ENCODE measurements at regions not wholly inside any gene's neighbourhood (a gene's known extent, or its start where the extent isn't known, plus 50 kb on each side); places are given as distances from the start of the nearest gene placed in this dataset.

- intact Hi-C loops (cut with DNase I): no loop called here
- TF ChIP-seq CTCF (IDR thresholded peaks at IDR 0.05): no peak
- Histone ChIP-seq H3K4me1 (no peaks in the 10 kb centered on the region), H3K27me3 (no peaks in the 10 kb centered on the region), H3K36me3 (no peaks in the 10 kb centered on the region), H3K27ac (no peak overlapping the region), H3K9me3 (no peaks in the 10 kb centered on the region), H3K4me3 (no peak overlapping the region)
- no peak for DNase-seq (ENCODE audit: low spot score in 2 of 2)
These were observed 82.7 kb upstream of the KLF13 start for GRCh38 chr15:31243895-31244294.

GRCh38 chr15:31245135-31245689 is 81.4 kb upstream of the KLF13 start:
- no peak for TF ChIP-seq CTCF (IDR thresholded peaks at IDR 0.05)
- Histone ChIP-seq H3K4me1 (no peaks in the 10 kb centered on the region), H3K4me3 (no peak overlapping the region), H3K36me3 (no peaks in the 10 kb centered on the region), H3K27ac (no peak overlapping the region), H3K9me3 (no peaks in the 10 kb centered on the region), H3K27me3 (no peaks in the 10 kb centered on the region)
- no peak for DNase-seq (ENCODE audit: low spot score in 2 of 2)
- intact Hi-C loops (cut with DNase I): no loop called here

- no peak overlapping the region for H3K27ac ChIP-seq
- H3K27me3 ChIP-seq: no peaks in the 10 kb centered on the region
- H3K36me3 ChIP-seq: no peaks in the 10 kb centered on the region
- H3K9me3 ChIP-seq: no peaks in the 10 kb centered on the region
- no peaks in the 10 kb centered on the region for H3K4me1 ChIP-seq
- DNase-seq (ENCODE audit: low spot score in 2 of 2): no peak
- no peak for TF ChIP-seq CTCF (IDR thresholded peaks at IDR 0.05)
- intact Hi-C loops (cut with DNase I): no loop called here
- no peak overlapping the region for H3K4me3 ChIP-seq
These were observed 80.9 kb upstream of the KLF13 start for GRCh38 chr15:31245756-31246155.

- Histone ChIP-seq H3K27ac (no peak overlapping the region), H3K4me1 (no peaks in the 10 kb centered on the region), H3K36me3 (no peaks in the 10 kb centered on the region), H3K27me3 (no peaks in the 10 kb centered on the region), H3K9me3 (no peaks in the 10 kb centered on the region), H3K4me3 (no peak overlapping the region)
- no peak for TF ChIP-seq CTCF (IDR thresholded peaks at IDR 0.05)
- DNase-seq (ENCODE audit: low spot score in 2 of 2): no peak
- intact Hi-C loops (cut with DNase I): no loop called here
These were observed 79.2 kb upstream of the KLF13 start for GRCh38 chr15:31247404-31247803.

- Histone ChIP-seq H3K27ac (no peak overlapping the region), H3K27me3 (no peaks in the 10 kb centered on the region), H3K9me3 (no peaks in the 10 kb centered on the region), H3K36me3 (no peaks in the 10 kb centered on the region), H3K4me3 (no peak overlapping the region), H3K4me1 (no peaks in the 10 kb centered on the region)
- intact Hi-C loops (cut with DNase I): no loop called here
- TF ChIP-seq CTCF (IDR thresholded peaks at IDR 0.05): no peak
- DNase-seq (ENCODE audit: low spot score in 2 of 2): no peak
These were observed 78.4 kb upstream of the KLF13 start for GRCh38 chr15:31248263-31248662.

- no peaks in the 10 kb centered on the region for H3K27me3 ChIP-seq
- H3K36me3 ChIP-seq: no peaks in the 10 kb centered on the region
- DNase-seq (ENCODE audit: low spot score in 2 of 2): no peak
- no peaks in the 10 kb centered on the region for H3K9me3 ChIP-seq
- H3K4me1 ChIP-seq: no peaks in the 10 kb centered on the region
- no peak for TF ChIP-seq CTCF (IDR thresholded peaks at IDR 0.05)
- intact Hi-C loops (cut with DNase I): no loop called here
- H3K4me3 ChIP-seq: no peak overlapping the region
- H3K27ac ChIP-seq: no peak overlapping the region
These were observed 77.7 kb upstream of the KLF13 start for GRCh38 chr15:31248951-31249350.

All from ascending aorta (tissue), 2 donors.